OCI-LY1 (cell line): ENCODE measurements at regions not wholly inside any gene's neighbourhood (a gene's known extent, or its start where the extent isn't known, plus 50 kb on each side); places are given as distances from the start of the nearest gene placed in this dataset.

ENCODE experiments used
- EZH2 ChIP-seq: fragments of 200-600 bp; sonication (generic), shearing (Covaris generic); IDR thresholded peaks from 2 replicates; pipeline ENCODE4 v1.8.0; 2017; ENCODE audit warnings: borderline replicate concordance, mixed run types, mild to moderate bottlenecking, antibody characterized with exemption, low read length, moderate library complexity, mixed read lengths
- TF ChIP-seq, protein P1 (sequence below): fragments of 200-600 bp; sonication (generic), shearing (Covaris generic); IDR thresholded peaks from 2 replicates; pipeline ENCODE4 v1.5.1; 2017; ENCODE audit warnings: mild to moderate bottlenecking, antibody characterized with exemption, low read length, moderate library complexity, mixed read lengths

GRCh38 chr2:35858216-35858615 is 497.4 kb upstream of the CRIM1 start:
- TF ChIP-seq, protein P1, sequence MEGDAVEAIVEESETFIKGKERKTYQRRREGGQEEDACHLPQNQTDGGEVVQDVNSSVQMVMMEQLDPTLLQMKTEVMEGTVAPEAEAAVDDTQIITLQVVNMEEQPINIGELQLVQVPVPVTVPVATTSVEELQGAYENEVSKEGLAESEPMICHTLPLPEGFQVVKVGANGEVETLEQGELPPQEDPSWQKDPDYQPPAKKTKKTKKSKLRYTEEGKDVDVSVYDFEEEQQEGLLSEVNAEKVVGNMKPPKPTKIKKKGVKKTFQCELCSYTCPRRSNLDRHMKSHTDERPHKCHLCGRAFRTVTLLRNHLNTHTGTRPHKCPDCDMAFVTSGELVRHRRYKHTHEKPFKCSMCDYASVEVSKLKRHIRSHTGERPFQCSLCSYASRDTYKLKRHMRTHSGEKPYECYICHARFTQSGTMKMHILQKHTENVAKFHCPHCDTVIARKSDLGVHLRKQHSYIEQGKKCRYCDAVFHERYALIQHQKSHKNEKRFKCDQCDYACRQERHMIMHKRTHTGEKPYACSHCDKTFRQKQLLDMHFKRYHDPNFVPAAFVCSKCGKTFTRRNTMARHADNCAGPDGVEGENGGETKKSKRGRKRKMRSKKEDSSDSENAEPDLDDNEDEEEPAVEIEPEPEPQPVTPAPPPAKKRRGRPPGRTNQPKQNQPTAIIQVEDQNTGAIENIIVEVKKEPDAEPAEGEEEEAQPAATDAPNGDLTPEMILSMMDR: no peak
- TF ChIP-seq EZH2: no peak
